CD4-positive, alpha-beta memory T cell (primary cell): ENCODE measurements at regions not wholly inside any gene's neighbourhood (a gene's known extent, or its start where the extent isn't known, plus 50 kb on each side); places are given as distances from the start of the nearest gene placed in this dataset.

Experiments
- CTCF ChIA-PET: fragments of 350-600 bp; sonication (Branson Sonifier 250); formaldehyde crosslinking; loops from one replicate; lab custom pipeline; 2021; ENCODE audit warnings: inconsistent platforms; ENCODE audit not compliant: partially characterized antibody; lab: Charles Lee
- POLR2A ChIA-PET: fragments of 350-600 bp; sonication (Branson Sonifier 250); formaldehyde crosslinking; loops from one replicate; lab custom pipeline; 2021; ENCODE audit not compliant: partially characterized antibody; lab: Charles Lee
- DNase-seq, 5 donors: peaks; one replicate each; pipeline versions ENCODE4 v3.0.0 to v3.0.0-alpha.2; 2020 to 2022; ENCODE audit warnings: mixed read lengths in 1 of 5
- H3K27ac ChIP-seq: one replicate; pipeline ENCODE4 v1.7.0; 2013; ENCODE audit warnings: low read depth, low read length
- H3K27me3 ChIP-seq: 2 replicates; pipeline ENCODE4 v1.7.0; 2013; ENCODE audit warnings: mild to moderate bottlenecking, low read length, moderate library complexity; ENCODE audit not compliant: insufficient read depth
- H3K36me3 ChIP-seq: 2 replicates; pipeline ENCODE4 v1.7.0; 2013; ENCODE audit warnings: mild to moderate bottlenecking, low read length, moderate library complexity; ENCODE audit not compliant: insufficient read depth
- H3K4me1 ChIP-seq: 2 replicates; pipeline ENCODE4 v1.7.0; 2013; ENCODE audit warnings: mild to moderate bottlenecking, low read length, moderate library complexity; ENCODE audit not compliant: insufficient read depth
- H3K4me3 ChIP-seq, 2 donors: one replicate each; pipeline ENCODE4 v1.7.0; 2013; ENCODE audit warnings: low read length in 2 of 2, mild to moderate bottlenecking in 1 of 2
- H3K9me3 ChIP-seq, 2 donors: one replicate each; pipeline ENCODE4 v1.7.0; 2013; ENCODE audit warnings: low read length in 2 of 2, control low read depth in 1 of 2; ENCODE audit not compliant: control insufficient read depth in 1 of 2
- H3K27ac Mint-ChIP-seq, 7 donors: one replicate each; pipeline ENCODE4 v1.8.0; 2020 to 2021; ENCODE audit warnings: mixed read lengths in 7 of 7, mild to moderate bottlenecking in 6 of 7, inconsistent platforms in 3 of 7, moderate library complexity in 3 of 7
- H3K27me3 Mint-ChIP-seq, 2 donors: one replicate each; pipeline ENCODE4 v1.8.0; 2020 to 2021; ENCODE audit warnings: mixed read lengths in 2 of 2
- H3K36me3 Mint-ChIP-seq, 2 donors: one replicate each; pipeline ENCODE4 v1.8.0; 2020 to 2021; ENCODE audit warnings: mixed read lengths in 2 of 2, inconsistent platforms in 1 of 2, mild to moderate bottlenecking in 1 of 2
- H3K4me1 Mint-ChIP-seq, 4 donors: one replicate each; pipeline ENCODE4 v1.8.0; 2020 to 2021; ENCODE audit warnings: mixed read lengths in 4 of 4, mild to moderate bottlenecking in 1 of 4
- H3K4me3 Mint-ChIP-seq, 8 donors: one replicate each; pipeline ENCODE4 v1.8.0; 2020 to 2021; ENCODE audit warnings: mixed read lengths in 8 of 8, mild to moderate bottlenecking in 7 of 8, moderate library complexity in 6 of 8, inconsistent platforms in 3 of 8
- H3K9me3 Mint-ChIP-seq, 8 donors: one replicate each; pipeline ENCODE4 v1.8.0; 2020 to 2021; ENCODE audit warnings: mixed read lengths in 8 of 8, mild to moderate bottlenecking in 5 of 8, inconsistent platforms in 3 of 8, moderate library complexity in 1 of 8
- intact Hi-C: fragments of 100-400 bp; cut with micrococcal nuclease; formaldehyde crosslinking; loops from one replicate; pipeline ENCODE4 v1.15.1; 2023

DNA sequence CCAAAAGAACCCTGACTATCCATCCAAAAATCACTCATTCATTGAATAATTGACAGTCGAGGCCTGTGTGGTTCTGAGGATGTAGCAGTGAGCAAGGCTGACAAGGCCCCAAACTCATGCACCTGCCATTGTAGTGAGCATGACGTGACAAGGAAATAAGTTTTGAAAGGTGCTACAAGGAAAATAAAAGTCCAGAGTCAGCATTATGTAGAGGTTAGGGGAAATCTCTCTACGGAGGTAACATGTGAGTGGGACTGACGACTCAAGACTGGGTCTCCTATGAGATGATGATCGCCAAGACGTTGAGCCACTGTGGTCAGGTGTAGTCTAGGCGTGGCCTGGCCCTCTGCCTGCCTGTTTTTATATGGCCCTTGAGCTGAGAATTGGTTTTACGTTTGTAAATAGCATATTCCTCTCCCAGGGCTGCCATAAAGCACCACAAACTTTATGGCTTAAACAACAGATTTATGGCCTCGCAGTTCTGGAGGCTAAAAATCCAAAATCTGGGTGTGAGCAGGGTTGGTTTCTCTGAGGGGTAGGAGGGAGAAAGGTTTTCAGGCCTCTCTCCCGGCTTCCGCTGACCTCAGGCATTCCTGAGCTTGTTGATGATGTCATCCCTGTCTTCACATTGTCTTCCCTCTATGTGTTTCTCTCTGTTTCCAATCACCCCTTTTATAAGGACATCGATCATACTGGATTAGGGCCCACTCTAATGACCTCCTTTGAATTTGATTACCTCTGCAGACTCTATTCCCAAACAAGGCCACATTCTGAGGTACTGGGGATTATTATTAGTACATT lies 206.4 kb upstream of the EGFLAM start:
- no peaks in the 10 kb centered on the region for H3K9me3 ChIP-seq
- Mint-ChIP-seq H3K27me3 (no peaks in the 10 kb centered on the region), H3K4me1 (no peaks in the 10 kb centered on the region), H3K4me3 (no peak overlapping the region), H3K36me3 (no peaks in the 10 kb centered on the region), H3K27ac (no peak overlapping the region), H3K9me3 (no peaks in the 10 kb centered on the region)
- CTCF ChIA-PET = no interaction called here
- no peak overlapping the region for H3K4me3 ChIP-seq
- no peaks in the 10 kb centered on the region for H3K4me1 ChIP-seq
- no peak for DNase-seq
- intact Hi-C loops = no loop called here
- H3K36me3 ChIP-seq = no peaks in the 10 kb centered on the region
- H3K27me3 ChIP-seq = no peaks in the 10 kb centered on the region
- no peak overlapping the region for H3K27ac ChIP-seq
- POLR2A ChIA-PET = no interaction called here

GRCh38 chr5:38048400-38048799 lies 208.6 kb upstream of the GDNF start:
- H3K4me1 ChIP-seq = no peaks in the 10 kb centered on the region
- ChIA-PET POLR2A (no interaction called here), CTCF (no interaction called here)
- Mint-ChIP-seq H3K9me3 (no peaks in the 10 kb centered on the region), H3K27me3 (peaks cover 0 to 2% of the 10 kb centered on the region in 2 donors), H3K4me1 (no peaks in the 10 kb centered on the region), H3K27ac (no peak overlapping the region), H3K36me3 (no peaks in the 10 kb centered on the region), H3K4me3 (peak overlapping the region in 1 of 8 donors; percentile 32)
- no peaks in the 10 kb centered on the region for H3K36me3 ChIP-seq
- H3K4me3 ChIP-seq = no peak overlapping the region
- DNase-seq = no peak
- no peak overlapping the region for H3K27ac ChIP-seq
- no peaks in the 10 kb centered on the region for H3K27me3 ChIP-seq
- H3K9me3 ChIP-seq = no peaks in the 10 kb centered on the region
- intact Hi-C loops = no loop called here

- Histone ChIP-seq H3K36me3 (no peaks in the 10 kb centered on the region), H3K27me3 (no peaks in the 10 kb centered on the region), H3K27ac (no peak overlapping the region), H3K4me1 (no peaks in the 10 kb centered on the region), H3K4me3 (no peak overlapping the region), H3K9me3 (no peaks in the 10 kb centered on the region)
- ChIA-PET CTCF (no interaction called here), POLR2A (no interaction called here)
- DNase-seq = no peak
- no peak overlapping the region for H3K27ac Mint-ChIP-seq
- no peak overlapping the region for H3K4me3 Mint-ChIP-seq
- H3K27me3 Mint-ChIP-seq = peaks cover 0 to 2% of the 10 kb centered on the region in 2 donors
- H3K9me3 Mint-ChIP-seq = peaks cover 0 to 4% (median 0%) of the 10 kb centered on the region in 8 donors
- H3K4me1 Mint-ChIP-seq = no peaks in the 10 kb centered on the region
- intact Hi-C loops = no loop called here
- no peaks in the 10 kb centered on the region for H3K36me3 Mint-ChIP-seq
Observed at GRCh38 chr5:38046103-38046502, 206.3 kb upstream of the GDNF start.

DNA sequence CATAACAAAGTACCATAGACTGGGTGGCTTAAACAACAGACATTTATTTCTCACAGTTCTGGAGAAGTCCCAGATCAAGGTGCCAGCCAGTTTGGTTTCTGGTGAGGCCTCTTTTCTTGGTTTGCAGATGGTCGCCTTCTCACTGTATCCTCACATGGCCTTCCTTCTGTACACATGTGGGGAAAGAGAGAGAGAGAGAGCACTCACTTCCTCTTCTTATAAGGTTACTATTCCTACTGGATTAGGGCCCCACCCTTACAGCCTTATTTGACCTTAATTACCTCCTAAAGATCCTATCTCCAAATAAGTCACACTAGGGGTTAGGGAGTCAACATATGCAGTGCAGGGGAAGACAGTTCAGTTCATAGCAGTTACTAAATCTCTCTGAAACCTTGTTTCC lies 205.6 kb upstream of the GDNF start:
- POLR2A ChIA-PET = no interaction called here
- no peak overlapping the region for H3K4me3 Mint-ChIP-seq
- CTCF ChIA-PET = no interaction called here

GRCh38 chr5:38039826-38040225 lies 200.0 kb upstream of the GDNF start:
- DNase-seq = no peak
- no peak overlapping the region for H3K27ac ChIP-seq
- Mint-ChIP-seq H3K27ac (no peak overlapping the region), H3K9me3 (peaks cover 0 to 4% (median 0%) of the 10 kb centered on the region in 8 donors), H3K4me1 (no peaks in the 10 kb centered on the region), H3K4me3 (no peak overlapping the region), H3K27me3 (peaks cover 0 to 4% of the 10 kb centered on the region in 2 donors), H3K36me3 (no peaks in the 10 kb centered on the region)
- intact Hi-C loops = no loop called here
- H3K9me3 ChIP-seq = no peaks in the 10 kb centered on the region
- H3K27me3 ChIP-seq = no peaks in the 10 kb centered on the region
- H3K4me1 ChIP-seq = no peaks in the 10 kb centered on the region
- ChIA-PET CTCF (no interaction called here), POLR2A (no interaction called here)
- H3K36me3 ChIP-seq = no peaks in the 10 kb centered on the region
- no peak overlapping the region for H3K4me3 ChIP-seq

More for the DNA sequence above, 205.6 kb upstream of the GDNF start:
- Histone ChIP-seq H3K36me3 (no peaks in the 10 kb centered on the region), H3K4me1 (no peaks in the 10 kb centered on the region), H3K27me3 (no peaks in the 10 kb centered on the region), H3K9me3 (no peaks in the 10 kb centered on the region), H3K4me3 (no peak overlapping the region), H3K27ac (no peak overlapping the region)
- peaks cover 0 to 4% (median 0%) of the 10 kb centered on the region in 8 donors for H3K9me3 Mint-ChIP-seq
- no peaks in the 10 kb centered on the region for H3K36me3 Mint-ChIP-seq
- intact Hi-C loops = no loop called here
- H3K27me3 Mint-ChIP-seq = peaks cover 0 to 2% of the 10 kb centered on the region in 2 donors
- H3K27ac Mint-ChIP-seq = no peak overlapping the region
- no peaks in the 10 kb centered on the region for H3K4me1 Mint-ChIP-seq
- no peak for DNase-seq

DNA sequence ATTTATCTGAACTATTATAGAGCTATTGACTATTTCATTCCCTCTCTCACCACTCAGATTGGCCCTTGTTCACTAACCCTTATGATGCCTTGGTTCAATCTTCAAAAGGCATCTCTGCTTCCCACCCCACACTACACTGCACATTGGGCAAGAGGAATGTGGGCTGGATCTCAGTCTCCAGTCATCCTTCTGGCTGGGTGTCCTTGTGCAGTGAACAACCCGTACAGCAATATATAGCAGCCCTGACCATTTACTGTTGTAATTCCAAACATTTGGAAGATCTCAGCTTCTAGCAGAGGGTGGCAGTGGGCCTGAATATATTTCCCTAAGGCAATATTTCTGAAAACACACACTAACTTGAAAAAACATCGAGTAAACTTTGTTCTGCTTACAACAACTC lies 199.2 kb upstream of the GDNF start:
- peaks cover 0 to 4% of the 10 kb centered on the region in 2 donors for H3K27me3 Mint-ChIP-seq
- H3K36me3 ChIP-seq = no peaks in the 10 kb centered on the region
- DNase-seq = no peak
- H3K36me3 Mint-ChIP-seq = no peaks in the 10 kb centered on the region
- no peaks in the 10 kb centered on the region for H3K9me3 ChIP-seq
- H3K27ac ChIP-seq = no peak overlapping the region
- intact Hi-C loops = no loop called here
- ChIA-PET POLR2A (no interaction called here), CTCF (no interaction called here)
- H3K4me3 ChIP-seq = no peak overlapping the region
- no peaks in the 10 kb centered on the region for H3K4me1 Mint-ChIP-seq
- H3K27me3 ChIP-seq = no peaks in the 10 kb centered on the region
- no peak overlapping the region for H3K4me3 Mint-ChIP-seq
- peaks cover 0 to 4% (median 0%) of the 10 kb centered on the region in 8 donors for H3K9me3 Mint-ChIP-seq
- H3K27ac Mint-ChIP-seq = no peak overlapping the region
- no peaks in the 10 kb centered on the region for H3K4me1 ChIP-seq

GRCh38 chr5:38036765-38037164 lies 196.9 kb upstream of the GDNF start:
- H3K9me3 Mint-ChIP-seq = peaks cover 0 to 2% (median 0%) of the 10 kb centered on the region in 8 donors
- H3K27me3 Mint-ChIP-seq = peaks cover 0 to 1% of the 10 kb centered on the region in 2 donors
- no peaks in the 10 kb centered on the region for H3K4me1 Mint-ChIP-seq
- no peak overlapping the region for H3K4me3 Mint-ChIP-seq
- H3K9me3 ChIP-seq = no peaks in the 10 kb centered on the region
- H3K27ac ChIP-seq = no peak overlapping the region
- H3K4me1 ChIP-seq = no peaks in the 10 kb centered on the region
- H3K36me3 Mint-ChIP-seq = no peaks in the 10 kb centered on the region
- intact Hi-C loops = no loop called here
- H3K4me3 ChIP-seq = no peak overlapping the region
- H3K36me3 ChIP-seq = no peaks in the 10 kb centered on the region
- no peak overlapping the region for H3K27ac Mint-ChIP-seq
- no peak for DNase-seq
- CTCF ChIA-PET = no interaction called here
- H3K27me3 ChIP-seq = no peaks in the 10 kb centered on the region
- POLR2A ChIA-PET = no interaction called here
